Keratinocyte (primary cell): ENCODE measurements at regions not wholly inside any gene's neighbourhood (a gene's known extent, or its start where the extent isn't known, plus 50 kb on each side); places are given as distances from the start of the nearest gene placed in this dataset.

Experiments used
- DNase-seq: peaks from one replicate; pipeline ENCODE4 v3.0.0-alpha.2; 2011; ENCODE audit warnings: low read depth, missing footprints, low spot score
- FAIRE-seq: peaks from 2 replicates; lab custom pipeline; 2011; peaks lifted over from hg19 to GRCh38; lab: Jason Lieb, UNC
- H2AFZ ChIP-seq: 2 replicates; pipeline ENCODE4 v1.6.0; 2012; ENCODE audit warnings: low read length, control low read depth, inconsistent platforms; ENCODE audit not compliant: control insufficient read depth
- H3K27ac ChIP-seq: 2 replicates; pipeline ENCODE4 v1.5.1; 2011; ENCODE audit warnings: low read length; ENCODE audit not compliant: control insufficient read depth, insufficient read depth
- H3K27me3 ChIP-seq: 3 replicates; pipeline ENCODE4 v1.6.0; 2011; ENCODE audit warnings: low read length; ENCODE audit not compliant: control insufficient read depth, insufficient read depth; ENCODE audit errors: extremely low read depth
- H3K36me3 ChIP-seq, 2 experiments: 2 replicates in 1 of 2; 3 replicates in 1 of 2; pipeline ENCODE4 v1.5.1; 2011; ENCODE audit warnings: low read length in 2 of 2, mild to moderate bottlenecking in 1 of 2; ENCODE audit not compliant: control insufficient read depth in 2 of 2, insufficient read depth in 2 of 2; ENCODE audit errors: extremely low read depth in 1 of 2
- H3K4me1 ChIP-seq: 3 replicates; pipeline ENCODE4 v1.5.1; 2011; ENCODE audit warnings: low read length; ENCODE audit not compliant: control insufficient read depth, insufficient read depth; ENCODE audit errors: extremely low read depth
- H3K4me2 ChIP-seq: 3 replicates; pipeline ENCODE4 v1.6.0; 2011; ENCODE audit warnings: low read depth, low read length; ENCODE audit not compliant: control insufficient read depth, insufficient read depth; ENCODE audit errors: extremely low read depth
- H3K4me3 ChIP-seq, 3 experiments: fragments of 200-600 bp in 1 of 3; sonication (generic) in 1 of 3; 2 replicates in 2 of 3; 3 replicates in 1 of 3; pipeline ENCODE4 v1.5.1; 2011 to 2016; ENCODE audit warnings: low read length in 3 of 3, mild to moderate bottlenecking in 3 of 3, control low read depth in 2 of 3, inconsistent platforms in 1 of 3, low read depth in 1 of 3, mixed read lengths in 1 of 3, mixed run types in 1 of 3, moderate library complexity in 1 of 3; ENCODE audit not compliant: control insufficient read depth in 2 of 3, insufficient read depth in 2 of 3; ENCODE audit errors: extremely low read depth in 1 of 3
- H3K79me2 ChIP-seq: 2 replicates; pipeline ENCODE4 v1.6.0; 2012; ENCODE audit warnings: low read length; ENCODE audit not compliant: control insufficient read depth, insufficient read depth
- H3K9ac ChIP-seq: 3 replicates; pipeline ENCODE4 v1.6.0; 2011; ENCODE audit warnings: low read length; ENCODE audit not compliant: control insufficient read depth, insufficient read depth; ENCODE audit errors: extremely low read depth
- H3K9me1 ChIP-seq: 3 replicates; pipeline ENCODE4 v1.6.0; 2011; ENCODE audit warnings: low read length; ENCODE audit not compliant: control insufficient read depth, insufficient read depth; ENCODE audit errors: extremely low read depth
- H3K9me3 ChIP-seq: 2 replicates; pipeline ENCODE4 v1.5.1; 2012; ENCODE audit warnings: low read depth, low read length; ENCODE audit not compliant: control insufficient read depth
- H4K20me1 ChIP-seq: 3 replicates; pipeline ENCODE4 v1.6.0; 2011; ENCODE audit warnings: low read length; ENCODE audit not compliant: control insufficient read depth, insufficient read depth; ENCODE audit errors: extremely low read depth
- EZH2 ChIP-seq: IDR thresholded peaks from one replicate; pipeline ENCODE4 v1.6.1; 2012; ENCODE audit warnings: inconsistent platforms, mild to moderate bottlenecking, low read length, moderate library complexity
- dilution Hi-C: fragments of 300-500 bp; cut with MboI; formaldehyde crosslinking; loops from one replicate; pipeline ENCODE4 v1.7.0; 2020; ENCODE audit warnings: low sequenced_read_pairs; ENCODE audit not compliant: extremely low pct_ligation_motif_present
- TF ChIP-seq, protein P1 (sequence below), 3 experiments: IDR thresholded peaks in 1 of 3; conservative IDR thresholded peaks in 1 of 3; optimal IDR thresholded peaks in 1 of 3; 2 replicates in 2 of 3; 3 replicates in 1 of 3; pipeline versions ENCODE3 to v1.5.1; 2011; ENCODE audit warnings: low read length in 3 of 3, mild to moderate bottlenecking in 3 of 3, moderate library complexity in 2 of 3, control low read depth in 1 of 3, inconsistent platforms in 1 of 3; ENCODE audit not compliant: insufficient read depth in 2 of 3; ENCODE audit errors: extremely low read depth in 1 of 3

DNA sequence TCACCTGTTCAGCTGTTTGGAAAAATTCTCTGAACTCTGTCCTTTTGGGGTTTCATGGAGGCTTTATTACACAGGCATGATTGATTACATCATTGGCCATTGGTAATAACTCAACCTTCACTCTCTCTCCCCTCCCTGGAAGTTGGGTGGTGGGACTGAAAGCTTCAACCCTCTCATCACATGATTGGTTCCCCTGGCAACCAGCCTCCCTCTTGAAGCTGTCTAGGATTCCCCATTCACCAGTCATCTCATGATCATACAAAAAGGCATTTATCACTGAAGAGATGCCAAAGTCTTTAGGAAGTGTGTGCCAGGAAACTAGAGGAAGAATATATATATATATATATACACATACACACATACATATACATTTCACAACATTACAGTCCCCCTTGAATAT lies 228.5 kb downstream of the ZNF326 start:
- H3K9me1 ChIP-seq = no peaks in the 10 kb centered on the region
- DNase-seq (no peak), FAIRE-seq (no peak)
- H3K9ac ChIP-seq = no peak overlapping the region
- H4K20me1 ChIP-seq = no peaks in the 10 kb centered on the region
- no peak overlapping the region for H3K4me2 ChIP-seq
- H3K27me3 ChIP-seq = no peaks in the 10 kb centered on the region
- no peaks in the 10 kb centered on the region for H3K79me2 ChIP-seq
- TF ChIP-seq, protein P1, sequence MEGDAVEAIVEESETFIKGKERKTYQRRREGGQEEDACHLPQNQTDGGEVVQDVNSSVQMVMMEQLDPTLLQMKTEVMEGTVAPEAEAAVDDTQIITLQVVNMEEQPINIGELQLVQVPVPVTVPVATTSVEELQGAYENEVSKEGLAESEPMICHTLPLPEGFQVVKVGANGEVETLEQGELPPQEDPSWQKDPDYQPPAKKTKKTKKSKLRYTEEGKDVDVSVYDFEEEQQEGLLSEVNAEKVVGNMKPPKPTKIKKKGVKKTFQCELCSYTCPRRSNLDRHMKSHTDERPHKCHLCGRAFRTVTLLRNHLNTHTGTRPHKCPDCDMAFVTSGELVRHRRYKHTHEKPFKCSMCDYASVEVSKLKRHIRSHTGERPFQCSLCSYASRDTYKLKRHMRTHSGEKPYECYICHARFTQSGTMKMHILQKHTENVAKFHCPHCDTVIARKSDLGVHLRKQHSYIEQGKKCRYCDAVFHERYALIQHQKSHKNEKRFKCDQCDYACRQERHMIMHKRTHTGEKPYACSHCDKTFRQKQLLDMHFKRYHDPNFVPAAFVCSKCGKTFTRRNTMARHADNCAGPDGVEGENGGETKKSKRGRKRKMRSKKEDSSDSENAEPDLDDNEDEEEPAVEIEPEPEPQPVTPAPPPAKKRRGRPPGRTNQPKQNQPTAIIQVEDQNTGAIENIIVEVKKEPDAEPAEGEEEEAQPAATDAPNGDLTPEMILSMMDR (optimal IDR thresholded peaks at IDR 0.05 in 1 of 3, IDR thresholded peaks at IDR 0.05 in 1 of 3, conservative IDR thresholded peaks at IDR 0.05 in 1 of 3; ENCODE audit: extremely low read depth in 1 of 3, insufficient read depth in 2 of 3, low read length in 3 of 3) = no peak
- no peak for TF ChIP-seq EZH2
- H3K36me3 ChIP-seq = no peaks in the 10 kb centered on the region
- dilution Hi-C loops = no loop called here
- H3K4me1 ChIP-seq = no peaks in the 10 kb centered on the region
- no peak overlapping the region for H2AFZ ChIP-seq
- no peak overlapping the region for H3K4me3 ChIP-seq
- no peaks in the 10 kb centered on the region for H3K9me3 ChIP-seq
- no peak overlapping the region for H3K27ac ChIP-seq

DNA sequence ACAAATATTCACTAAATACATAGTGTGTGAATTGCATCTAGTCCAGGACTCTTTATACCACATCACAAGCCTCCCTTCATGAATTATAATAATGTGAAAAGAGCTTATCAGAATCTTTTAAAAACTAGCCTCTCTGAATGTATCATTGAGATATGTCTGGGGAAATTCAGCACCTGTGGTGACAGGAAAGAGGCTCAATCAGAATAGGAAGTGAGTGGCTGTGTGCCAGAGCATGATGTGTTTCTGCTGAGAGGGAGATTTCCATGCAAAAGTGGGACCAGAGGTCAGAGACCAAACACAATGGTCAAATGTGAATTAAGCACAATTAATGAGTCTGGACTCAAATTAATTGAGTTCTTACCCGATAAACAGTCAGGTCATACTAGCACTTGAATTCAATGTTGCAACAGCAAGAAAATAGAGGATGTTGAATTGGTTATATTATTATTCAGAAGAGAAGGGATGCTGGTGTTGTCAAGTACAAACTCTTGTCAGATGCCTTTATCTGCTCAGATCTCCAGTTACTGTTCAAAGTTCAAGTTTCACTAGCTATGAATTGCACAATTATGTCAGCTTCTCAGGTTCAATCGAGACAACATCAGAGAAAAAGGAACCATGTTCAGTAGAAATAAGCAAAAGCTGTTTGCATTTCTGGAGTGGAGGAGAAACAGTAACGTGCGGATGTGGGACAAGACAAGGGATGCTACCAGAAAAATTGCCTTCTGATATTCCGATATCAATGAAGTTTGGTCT lies 226.2 kb downstream of the ZNF326 start:
- Histone ChIP-seq H3K9me3 (no peaks in the 10 kb centered on the region), H3K79me2 (no peaks in the 10 kb centered on the region), H3K4me2 (no peak overlapping the region), H3K27me3 (no peaks in the 10 kb centered on the region), H3K27ac (no peak overlapping the region), H3K4me1 (no peaks in the 10 kb centered on the region), H3K4me3 (no peak overlapping the region), H3K9me1 (no peaks in the 10 kb centered on the region), H3K36me3 (no peaks in the 10 kb centered on the region), H4K20me1 (no peaks in the 10 kb centered on the region), H3K9ac (no peak overlapping the region), H2AFZ (no peak overlapping the region)
- DNase-seq (no peak), FAIRE-seq (no peak)
- dilution Hi-C loops = no loop called here
- no peak for TF ChIP-seq EZH2
- TF ChIP-seq, protein P1 (optimal IDR thresholded peaks at IDR 0.05 in 1 of 3, IDR thresholded peaks at IDR 0.05 in 1 of 3, conservative IDR thresholded peaks at IDR 0.05 in 1 of 3; ENCODE audit: extremely low read depth in 1 of 3, insufficient read depth in 2 of 3, low read length in 3 of 3) = no peak
